Right lobe of liver (tissue), 6 donors: ENCODE measurements at regions not wholly inside any gene's neighbourhood (a gene's known extent, or its start where the extent isn't known, plus 50 kb on each side); places are given as distances from the start of the nearest gene placed in this dataset.
"Not testable (repeated sequence)": the region's sequence is repeated elsewhere in the genome, so short reads cannot be mapped to it uniquely, and the experiment has no call there.

ENCODE experiments used
- ATAC-seq, 4 donors: fragments of 200-7000 bp; cut with Tn5 transposase; one replicate each; pipeline ENCODE4 v1.9.1; 2020; ENCODE audit warnings: mild to moderate bottlenecking in 4 of 4, moderate library complexity in 4 of 4
- DNase-seq, 3 donors: peaks; one replicate each; pipeline ENCODE4 v3.0.0-alpha.2; 2020
- H3K27ac ChIP-seq, 3 donors: fragments of 200-600 bp; one replicate each; pipeline ENCODE4 v1.8.0; 2022
- H3K27me3 ChIP-seq, 2 donors: fragments of 200-600 bp; one replicate each; pipeline ENCODE4 v1.8.0; 2022
- H3K36me3 ChIP-seq, 4 donors: fragments of 200-600 bp; sonication (generic) in 1 of 4; one replicate each; pipeline versions ENCODE4 v1.5.1 to v1.8.0; 2017 to 2022; ENCODE audit warnings: control low read depth in 1 of 4
- H3K4me1 ChIP-seq, 4 donors: fragments of 200-600 bp; sonication (generic) in 1 of 4; one replicate each; pipeline versions ENCODE4 v1.5.1 to v1.8.0; 2017 to 2022; ENCODE audit warnings: control low read depth in 1 of 4
- H3K4me3 ChIP-seq, 3 donors: fragments of 200-600 bp; one replicate each; pipeline ENCODE4 v1.8.0; 2022
- H3K9me3 ChIP-seq, 4 donors: fragments of 200-600 bp; sonication (generic) in 1 of 4; one replicate each; pipeline versions ENCODE4 v1.5.1 to v1.8.0; 2017 to 2022; ENCODE audit warnings: control low read depth in 1 of 4
- CTCF ChIP-seq, 4 donors: fragments of 200-600 bp in 3 of 4; fragments of 450-650 bp in 1 of 4; IDR thresholded peaks; one replicate each; pipeline versions ENCODE4 v1.5.1 to v1.8.0; 2016 to 2022; ENCODE audit warnings: antibody characterized with exemption in 4 of 4, mild to moderate bottlenecking in 2 of 4
- POLR2A ChIP-seq: fragments of 450-650 bp; IDR thresholded peaks from one replicate; pipeline ENCODE4 v1.6.1; 2017; ENCODE audit warnings: antibody characterized with exemption, mild to moderate bottlenecking
- WGBS: methylation state at CpG from one replicate; pipeline ENCODE4 v1.1.6; 2018; ENCODE audit warnings: low coverage, low lambda C conversion rate; ENCODE audit not compliant: insufficient coverage; ENCODE audit errors: missing lambda C conversion rate; 5-methylcytosine and 5-hydroxymethylcytosine counted together
- intact Hi-C, 2 donors: fragments of 100-400 bp; cut with DNase I; formaldehyde crosslinking; loops; one replicate each; pipeline versions ENCODE4 v1.11.2 to v1.14.1; 2022
- donor health status: DM: no; HTN: yes; CAD: no.
- donor health status: DM: no; HTN: no; CAD: no.
- donor health status: DM: no; HTN: no; CAD: no.
- donor health status: DM: no; HTN: yes; CAD: no.
- donor health status: DM: no; HTN: yes; CAD: no.

GRCh38 chr6:118719351-118720124, 68.1 kb upstream of the CEP85L start:
- WGBS, result 81% methylated on average over 4 of the region's 6 CpGs
- ATAC-seq, result no peak

GRCh38 chr6:118718903-118719302, 67.5 kb upstream of the CEP85L start:
- ATAC-seq (no peak), DNase-seq (no peak)
- TF ChIP-seq CTCF (IDR thresholded peaks at IDR 0.05) (no peak), POLR2A (no peak)
- Histone ChIP-seq H3K4me1 (no peaks in the 10 kb centered on the region), H3K27ac (no peak overlapping the region), H3K4me3 (no peak overlapping the region), H3K9me3 (no peaks in the 10 kb centered on the region), H3K36me3 (no peaks in the 10 kb centered on the region), H3K27me3 (no peaks in the 10 kb centered on the region)
- intact Hi-C loops, result no loop called here
- WGBS, result 83% methylated on average over 5 of the region's 7 CpGs

More at GRCh38 chr6:118719351-118720124, 68.1 kb upstream of the CEP85L start:
- Histone ChIP-seq H3K4me1 (no peaks in the 10 kb centered on the region), H3K27ac (no peak overlapping the region), H3K36me3 (no peaks in the 10 kb centered on the region), H3K9me3 (no peaks in the 10 kb centered on the region), H3K4me3 (no peak overlapping the region), H3K27me3 (no peaks in the 10 kb centered on the region)
- TF ChIP-seq POLR2A (no peak), CTCF (IDR thresholded peaks at IDR 0.05) (no peak)
- intact Hi-C loops, result no loop called here
- no peak for DNase-seq

- no peak overlapping the region for H3K27ac ChIP-seq
- WGBS, result 85% methylated on average over 3 of the region's 4 CpGs
- no peak for DNase-seq
- H3K36me3 ChIP-seq, result no peaks in the 10 kb centered on the region
- H3K4me1 ChIP-seq, result no peaks in the 10 kb centered on the region
- no peaks in the 10 kb centered on the region for H3K27me3 ChIP-seq
- no peak overlapping the region for H3K4me3 ChIP-seq
- TF ChIP-seq CTCF (IDR thresholded peaks at IDR 0.05) (no peak), POLR2A (no peak)
- no peak for ATAC-seq
- intact Hi-C loops, result no loop called here
- H3K9me3 ChIP-seq, result no peaks in the 10 kb centered on the region
These were observed 66.9 kb upstream of the CEP85L start for GRCh38 chr6:118718297-118718696.

GRCh38 chr6:118717106-118717505, 65.7 kb upstream of the CEP85L start:
- Histone ChIP-seq H3K9me3 (no peaks in the 10 kb centered on the region), H3K27me3 (no peaks in the 10 kb centered on the region), H3K4me1 (no peaks in the 10 kb centered on the region), H3K4me3 (no peak overlapping the region), H3K36me3 (no peaks in the 10 kb centered on the region), H3K27ac (no peak overlapping the region)
- intact Hi-C loops, result no loop called here
- DNase-seq (no peak), ATAC-seq (no peak)
- WGBS, result 86% methylated on average over 13 of the region's 13 CpGs
- TF ChIP-seq POLR2A (no peak), CTCF (IDR thresholded peaks at IDR 0.05) (no peak)

- 83% methylated on average over 5 of the region's 5 CpGs for WGBS
- ATAC-seq, H3K36me3 ChIP-seq, DNase-seq, H3K4me1 ChIP-seq, H3K27me3 ChIP-seq, H3K4me3 ChIP-seq, H3K27ac ChIP-seq, H3K9me3 ChIP-seq, intact Hi-C loops: not testable (repeated sequence)
These were observed 64.5 kb upstream of the CEP85L start for GRCh38 chr6:118715907-118716306.
